HG03108 (cell line): ENCODE measurements at regions not wholly inside any gene's neighbourhood (a gene's known extent, or its start where the extent isn't known, plus 50 kb on each side); places are given as distances from the start of the nearest gene placed in this dataset.
"Not testable (repeated sequence)": the region's sequence is repeated elsewhere in the genome, so short reads cannot be mapped to it uniquely, and the experiment has no call there.

Experiments
- ATAC-seq: cut with Tn5 transposase; IDR thresholded peaks from one replicate; pipeline ENCODE4 v1.9.1; 2021; ENCODE audit warnings: moderate library complexity; ENCODE audit not compliant: unreplicated experiment

DNA sequence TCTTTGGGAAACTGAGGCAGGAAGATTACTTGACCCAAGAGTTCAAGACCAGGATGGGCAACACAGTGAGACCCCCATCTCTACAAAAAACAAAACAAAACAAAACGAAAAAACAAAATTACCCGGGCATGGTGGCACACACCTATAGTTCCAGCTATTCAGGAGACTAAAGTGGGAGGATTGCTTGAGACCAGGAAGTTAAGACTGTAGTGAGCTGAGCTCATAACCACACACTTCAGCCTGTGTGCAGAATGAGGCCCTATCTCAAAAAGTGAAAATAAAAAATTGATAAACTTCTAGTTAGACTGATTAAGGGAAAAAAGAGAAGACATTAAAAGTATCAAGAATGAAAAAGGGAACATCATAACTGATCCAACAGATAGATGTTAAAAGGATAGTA, 154.0 kb downstream of the RHOU start:
- no peak for ATAC-seq

- no peak for ATAC-seq
Measured at GRCh38 chr1:228891272-228892034, 156.2 kb downstream of the RHOU start.

GRCh38 chr1:228892200-228892599, 156.9 kb downstream of the RHOU start:
- not testable (repeated sequence) for ATAC-seq

GRCh38 chr1:228894442-228894989, 159.2 kb downstream of the RHOU start:
- ATAC-seq: no peak

GRCh38 chr1:228897901-228898300, 162.6 kb downstream of the RHOU start:
- no peak for ATAC-seq

- ATAC-seq: peak; percentile 83
Measured at GRCh38 chr1:228898582-228898992, 163.3 kb downstream of the RHOU start.

- ATAC-seq: no peak
Measured at GRCh38 chr1:228899421-228899956, 164.2 kb downstream of the RHOU start.

DNA sequence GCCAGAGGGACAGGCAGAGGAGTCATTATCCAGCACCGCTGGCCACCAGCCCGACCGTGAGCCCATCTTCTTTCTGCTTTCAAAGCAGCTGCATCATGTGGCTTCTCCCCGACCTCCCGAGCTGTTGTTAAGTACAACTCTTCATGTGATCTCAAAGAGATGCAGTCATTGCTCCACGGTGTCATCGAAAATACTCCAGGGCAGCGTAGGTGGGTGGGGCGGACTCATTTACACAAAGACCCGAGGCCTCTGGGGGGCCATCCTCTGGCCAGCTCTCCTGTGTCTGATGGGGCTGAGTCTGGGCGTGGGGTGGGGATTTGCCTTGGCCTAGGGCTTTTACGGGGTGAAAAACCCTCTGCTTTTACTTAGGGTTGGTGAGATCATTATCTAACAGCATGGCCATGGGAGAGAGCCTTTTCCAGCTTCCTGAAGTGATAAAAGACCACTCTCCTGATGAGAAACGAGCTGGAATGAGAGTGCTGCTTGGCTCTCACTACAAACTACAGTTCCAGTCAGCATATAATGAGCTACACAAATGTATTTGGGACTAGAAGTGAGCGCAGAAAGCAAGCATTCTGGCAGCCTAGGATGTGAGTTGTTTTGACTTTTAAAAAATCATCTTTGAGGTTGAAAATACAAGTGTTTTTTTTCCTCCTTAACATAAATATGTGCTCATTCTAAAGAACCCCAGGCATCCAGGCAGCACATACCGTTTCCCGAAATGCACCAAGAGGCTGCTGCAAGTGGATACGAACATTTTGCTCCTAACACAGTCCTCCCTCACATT, 165.0 kb downstream of the RHOU start:
- no peak for ATAC-seq

DNA sequence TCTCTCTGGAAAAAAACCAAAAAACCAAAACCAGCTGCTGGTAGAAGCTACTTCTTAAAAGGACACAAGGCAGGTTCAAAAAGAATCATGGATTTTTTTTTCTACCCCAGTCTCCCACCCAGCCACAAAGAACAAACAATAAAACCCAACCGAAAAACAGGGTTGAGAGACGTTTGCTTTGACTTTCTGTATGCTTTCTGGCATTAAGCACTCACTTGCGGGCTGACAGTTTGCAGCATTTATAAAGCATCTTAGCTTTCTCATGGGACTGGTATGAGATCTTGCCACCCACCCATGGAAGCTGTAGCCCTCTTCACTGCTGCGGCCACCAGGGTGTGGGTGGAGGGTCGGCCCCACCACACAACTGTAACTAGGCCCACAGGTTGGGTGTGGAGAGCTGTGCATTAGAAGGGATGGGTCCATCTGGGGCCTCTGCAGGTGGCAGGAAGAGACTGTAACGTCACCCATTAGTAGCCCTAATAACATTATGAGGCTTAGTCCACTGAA, 165.7 kb downstream of the RHOU start:
- no peak for ATAC-seq

GRCh38 chr1:228901936-228902681, 166.8 kb downstream of the RHOU start:
- ATAC-seq: no peak

DNA sequence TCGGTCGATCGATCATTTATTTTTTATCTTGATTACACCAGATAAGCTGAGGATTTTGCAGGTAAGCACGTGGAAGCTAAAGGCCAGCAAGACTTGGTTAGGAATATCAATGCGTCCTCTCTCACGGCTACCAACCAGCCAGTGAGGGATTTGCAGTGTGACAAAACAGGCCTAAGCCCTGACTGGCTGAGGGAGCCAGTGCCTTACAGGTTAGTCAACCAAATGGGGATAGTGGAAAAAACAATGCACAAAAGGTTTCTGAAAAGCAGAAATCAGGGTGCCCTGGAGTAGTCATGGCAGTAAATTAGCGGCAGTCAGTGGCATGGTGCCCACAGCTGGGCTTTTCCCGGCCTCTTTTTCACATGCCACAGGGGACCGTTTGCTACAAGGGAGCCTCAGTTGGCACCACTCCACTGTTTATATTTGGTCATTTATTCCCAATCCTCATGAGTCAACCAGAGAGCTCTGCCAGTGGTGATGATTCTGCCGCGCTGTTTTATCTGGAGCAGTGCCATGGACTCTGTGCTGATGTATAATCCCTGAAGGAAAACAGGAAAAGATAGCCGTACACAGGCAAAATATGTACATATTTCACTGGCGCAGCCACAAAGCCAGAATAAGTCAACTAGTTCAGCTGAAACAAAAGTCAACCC, 167.6 kb downstream of the RHOU start:
- no peak for ATAC-seq

DNA sequence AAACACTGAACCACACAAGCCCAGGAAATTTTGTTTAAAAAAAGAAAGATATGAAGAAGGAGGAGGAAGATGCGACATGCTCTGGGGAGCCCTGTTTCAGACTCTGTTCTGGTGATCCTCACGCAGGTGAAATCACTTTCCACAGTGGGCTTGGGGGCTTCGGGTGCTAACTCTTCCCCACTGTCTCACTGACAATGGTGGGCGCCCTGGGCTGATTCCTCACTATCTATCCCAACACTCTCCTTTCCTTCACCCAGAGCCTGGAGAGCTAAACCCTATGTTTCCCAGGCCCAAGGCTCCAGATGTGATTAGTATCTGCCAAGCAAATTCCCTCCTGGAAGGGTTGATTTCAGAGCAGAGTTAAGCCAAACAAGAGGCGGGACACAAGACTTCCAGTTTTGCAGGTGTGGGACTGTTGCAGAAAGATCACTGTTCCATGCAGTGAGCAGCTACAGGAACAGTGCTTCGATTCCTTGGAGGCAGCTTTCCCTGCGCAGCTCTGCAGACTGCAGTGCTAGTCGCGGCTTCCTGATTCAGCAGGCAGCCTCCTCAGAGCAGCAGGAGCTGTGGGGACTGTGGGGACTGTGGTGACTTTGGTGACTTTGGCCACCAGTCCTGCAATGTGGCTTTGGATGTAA, 168.3 kb downstream of the RHOU start:
- ATAC-seq: no peak

GRCh38 chr1:228904222-228904621, 168.9 kb downstream of the RHOU start:
- no peak for ATAC-seq

- ATAC-seq: no peak
Measured at GRCh38 chr1:228905701-228906101, 170.4 kb downstream of the RHOU start.

- ATAC-seq: no peak
Measured at GRCh38 chr1:228906223-228906860, 171.1 kb downstream of the RHOU start.

DNA sequence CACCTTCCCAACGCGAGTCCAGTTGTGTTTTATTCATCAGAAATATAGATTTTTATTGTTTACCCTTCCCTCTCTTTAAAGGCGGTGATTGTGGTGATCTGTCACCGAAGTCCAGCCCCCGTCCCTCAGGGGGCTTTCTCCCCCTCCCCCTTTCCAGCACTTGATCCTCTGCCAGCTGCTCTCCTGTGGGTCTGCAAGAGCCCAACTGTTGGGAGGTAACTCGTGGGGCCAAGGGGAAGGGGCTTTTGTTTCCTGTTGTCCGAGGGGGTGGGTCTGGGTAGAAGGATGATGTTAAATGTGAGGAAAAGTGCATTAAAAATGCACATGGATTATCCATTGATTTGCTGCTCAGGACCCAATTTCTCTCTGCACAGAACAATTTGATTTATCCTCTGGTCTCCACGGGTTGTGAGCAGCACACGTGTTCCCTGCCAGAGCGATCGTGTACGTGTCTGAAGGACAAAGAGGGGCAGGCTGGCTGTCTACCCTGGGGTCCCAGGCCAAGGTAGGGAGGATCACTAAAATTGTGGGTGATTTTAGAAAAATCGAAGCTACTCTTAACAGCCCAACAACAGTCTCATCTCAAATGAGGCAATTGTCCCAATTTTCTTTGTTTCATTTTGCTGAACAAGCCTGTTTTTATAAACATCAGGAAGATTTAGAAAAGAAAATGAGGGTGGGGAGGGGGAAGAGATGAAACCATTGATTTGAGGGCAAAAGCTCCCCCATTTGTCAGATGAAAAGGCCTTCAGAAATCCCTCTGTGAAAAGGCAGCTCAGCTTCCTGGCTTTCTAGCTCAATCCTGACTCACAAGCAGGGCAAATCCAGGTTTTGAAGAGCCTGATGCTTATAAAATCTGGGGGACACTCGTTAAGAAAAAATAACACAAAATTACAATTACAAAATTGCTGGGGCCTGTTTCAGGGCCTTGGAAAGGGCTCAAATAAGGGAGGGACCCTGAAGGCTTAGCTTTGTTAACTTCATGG, 176.2 kb downstream of the RHOU start:
- no peak for ATAC-seq

GRCh38 chr1:228913626-228914414, 178.5 kb downstream of the RHOU start:
- no peak for ATAC-seq
